ENCODE measurements at regions not wholly inside any gene's neighbourhood (a gene's known extent, or its start where the extent isn't known, plus 50 kb on each side); places are given as distances from the start of the nearest gene placed in this dataset.

- Histone ChIP-seq H4K20me1 (ENCODE audit: control insufficient read depth, insufficient read depth, low read length, poor library complexity, severe bottlenecking) (no peaks in the 10 kb centered on the region), H3K36me3 (replicated peaks in 1 of 2; ENCODE audit: control extremely low read depth in 1 of 2, control insufficient read depth in 1 of 2, extremely low read depth in 1 of 2, insufficient read depth in 2 of 2, low read length in 1 of 2) (no peaks in the 10 kb centered on the region), H3K4me2 (replicated peaks; ENCODE audit: low read depth, low read length, poor library complexity, severe bottlenecking) (no peak overlapping the region), H2AFZ (ENCODE audit: insufficient read depth, low read depth, low read length, poor library complexity, severe bottlenecking) (no peak overlapping the region), H3K9me3 (ENCODE audit: control extremely low read depth in 1 of 3, control insufficient read depth in 2 of 3, insufficient read depth in 1 of 3, low read length in 2 of 3) (no peaks in the 10 kb centered on the region), H3K4me1 (ENCODE audit: control insufficient read depth in 2 of 2, insufficient read depth in 2 of 2, low read length in 2 of 2) (no peaks in the 10 kb centered on the region), H3K27me3 (replicated peaks in 1 of 4; ENCODE audit: control extremely low read depth in 1 of 4, control insufficient read depth in 3 of 4, insufficient read depth in 4 of 4, low read length in 3 of 4) (no peaks in the 10 kb centered on the region), H3K9ac (ENCODE audit: low read length) (no peak overlapping the region), H3K79me2 (ENCODE audit: control insufficient read depth, insufficient read depth, low read length) (no peaks in the 10 kb centered on the region), H3K4me3 (ENCODE audit: control extremely low read depth in 1 of 5, extremely low read depth in 1 of 5, insufficient read depth in 1 of 5, low read depth in 2 of 5, low read length in 4 of 5) (no peak overlapping the region), H3K27ac (ENCODE audit: low read length in 2 of 2) (no peak overlapping the region)
- ATAC-seq (ENCODE audit: low read depth) = no peak
- Mint-ChIP-seq H3K27me3 (no peaks in the 10 kb centered on the region), H3K9me3 (ENCODE audit: insufficient read depth) (no peaks in the 10 kb centered on the region), H3K4me3 (no peak overlapping the region), H3K4me1 (no peaks in the 10 kb centered on the region), H3K27ac (no peak overlapping the region)
- TF ChIP-seq EZH2 (IDR thresholded peaks at IDR 0.05; ENCODE audit: borderline replicate concordance, insufficient read depth, low read depth, low read length, poor library complexity, severe bottlenecking) (no peak), CTCF (IDR thresholded peaks at IDR 0.05) (no peak)
- no peak for DNase-seq
- ChIA-PET POLR2A (no interaction called here), CTCF (interaction anchor here (0.6 to 1.0 kb wide), 2 partner anchors 10 to 29 kb away, joined by 3 read pairs; no protein-coding TSS in a partner anchor)
- WGBS (ENCODE audit: insufficient coverage) = no CpG with 5 or more reads among the region's 4 CpGs
- intact Hi-C loops (cut with micrococcal nuclease) = no loop called here
Measured at GRCh38 chr21:25369524-25370300, 237.6 kb downstream of the MRPL39 start.

- Mint-ChIP-seq H3K9me3 (ENCODE audit: insufficient read depth) (no peaks in the 10 kb centered on the region), H3K4me3 (no peak overlapping the region), H3K27me3 (no peaks in the 10 kb centered on the region), H3K27ac (no peak overlapping the region), H3K4me1 (no peaks in the 10 kb centered on the region)
- Histone ChIP-seq H3K79me2 (ENCODE audit: control insufficient read depth, insufficient read depth, low read length) (no peaks in the 10 kb centered on the region), H3K4me2 (replicated peaks; ENCODE audit: low read depth, low read length, poor library complexity, severe bottlenecking) (no peak overlapping the region), H3K9me3 (ENCODE audit: control extremely low read depth in 1 of 3, control insufficient read depth in 2 of 3, insufficient read depth in 1 of 3, low read length in 2 of 3) (no peaks in the 10 kb centered on the region), H3K27me3 (replicated peaks in 1 of 4; ENCODE audit: control extremely low read depth in 1 of 4, control insufficient read depth in 3 of 4, insufficient read depth in 4 of 4, low read length in 3 of 4) (no peaks in the 10 kb centered on the region), H3K36me3 (replicated peaks in 1 of 2; ENCODE audit: control extremely low read depth in 1 of 2, control insufficient read depth in 1 of 2, extremely low read depth in 1 of 2, insufficient read depth in 2 of 2, low read length in 1 of 2) (no peaks in the 10 kb centered on the region), H4K20me1 (ENCODE audit: control insufficient read depth, insufficient read depth, low read length, poor library complexity, severe bottlenecking) (no peaks in the 10 kb centered on the region), H3K4me3 (ENCODE audit: control extremely low read depth in 1 of 5, extremely low read depth in 1 of 5, insufficient read depth in 1 of 5, low read depth in 2 of 5, low read length in 4 of 5) (no peak overlapping the region), H2AFZ (ENCODE audit: insufficient read depth, low read depth, low read length, poor library complexity, severe bottlenecking) (no peak overlapping the region), H3K27ac (ENCODE audit: low read length in 2 of 2) (no peak overlapping the region), H3K9ac (ENCODE audit: low read length) (no peak overlapping the region), H3K4me1 (ENCODE audit: control insufficient read depth in 2 of 2, insufficient read depth in 2 of 2, low read length in 2 of 2) (no peaks in the 10 kb centered on the region)
- intact Hi-C loops (cut with micrococcal nuclease) = no loop called here
- ChIA-PET CTCF (no interaction called here), POLR2A (no interaction called here)
- 94% methylated on average over 4 of the region's 7 CpGs for WGBS (ENCODE audit: insufficient coverage)
- no peak for TF ChIP-seq EZH2 (IDR thresholded peaks at IDR 0.05; ENCODE audit: borderline replicate concordance, insufficient read depth, low read depth, low read length, poor library complexity, severe bottlenecking)
- no peak for TF ChIP-seq CTCF (IDR thresholded peaks at IDR 0.05)
- ATAC-seq (ENCODE audit: low read depth) = no peak
- DNase-seq = no peak
Measured at GRCh38 chr21:25368531-25368930, 238.8 kb downstream of the MRPL39 start.

Measured in B cell (primary cell).